ENCODE measurements at regions not wholly inside any gene's neighbourhood (a gene's known extent, or its start where the extent isn't known, plus 50 kb on each side); places are given as distances from the start of the nearest gene placed in this dataset.

GRCh38 chr1:184164536-184164935, 113.0 kb downstream of the TSEN15 start:
- TF ChIP-seq POLR2AphosphoS5 (IDR thresholded peaks at IDR 0.05; ENCODE audit: low read depth, low read length) (no peak), CTCF (IDR thresholded peaks at IDR 0.05; ENCODE audit: control extremely low read depth in 1 of 3, insufficient read depth in 1 of 3, low read depth in 1 of 3, low read length in 3 of 3) (no peak), PHF8 (conservative IDR thresholded peaks at IDR 0.05; ENCODE audit: low read depth, low read length) (no peak), SIN3A (conservative IDR thresholded peaks at IDR 0.05 in 1 of 2, IDR thresholded peaks at IDR 0.05 in 1 of 2; ENCODE audit: low read depth in 1 of 2, low read length in 2 of 2) (no peak), ATF3 (IDR thresholded peaks at IDR 0.05; ENCODE audit: insufficient read depth, low read depth, low read length) (no peak), POLR2A (IDR thresholded peaks at IDR 0.05; ENCODE audit: control extremely low read depth in 1 of 2, low read depth in 2 of 2, low read length in 2 of 2) (no peak), MAX (IDR thresholded peaks at IDR 0.05) (no peak), EZH2 (IDR thresholded peaks at IDR 0.05; ENCODE audit: low read depth, low read length, severe bottlenecking) (no peak), EP300 (IDR thresholded peaks at IDR 0.05; ENCODE audit: borderline replicate concordance in 1 of 2, low read depth in 2 of 2, low read length in 2 of 2) (no peak)
